AG04450 (cell line): ENCODE measurements at regions not wholly inside any gene's neighbourhood (a gene's known extent, or its start where the extent isn't known, plus 50 kb on each side); places are given as distances from the start of the nearest gene placed in this dataset.
"Not testable (repeated sequence)": the region's sequence is repeated elsewhere in the genome, so short reads cannot be mapped to it uniquely, and the experiment has no call there.

Experiments used
- CTCF ChIA-PET: fragments of 300-600, 350-600 bp; formaldehyde crosslinking; extraction: SDS; loops from one replicate; lab custom pipeline; 2022; ENCODE audit warnings: antibody characterized with exemption, inconsistent platforms; lab: Charles Lee
- POLR2A ChIA-PET: fragments of 350-600 bp; formaldehyde crosslinking; extraction: SDS; loops from one replicate; lab custom pipeline; 2021; ENCODE audit warnings: antibody characterized with exemption, inconsistent platforms; lab: Yijun Ruan, JAX
- DNase-seq: peaks from one replicate; pipeline ENCODE4 v3.0.0-alpha.2; 2011; ENCODE audit warnings: low read depth, low spot score
- H3K27ac ChIP-seq: one replicate; pipeline ENCODE4 v1.5.1; 2012; ENCODE audit warnings: low read depth, low read length, control low read depth
- H3K27me3 ChIP-seq: one replicate; pipeline ENCODE4 v1.6.0; 2012; ENCODE audit warnings: low read length; ENCODE audit not compliant: control insufficient read depth, insufficient read depth
- H3K4me3 ChIP-seq: 2 replicates; pipeline ENCODE4 v1.5.1; 2011; ENCODE audit warnings: mild to moderate bottlenecking, low read depth, low read length, control low read depth
- H3K9me3 ChIP-seq: 2 replicates; pipeline ENCODE4 v1.5.1; 2012; ENCODE audit warnings: low read length; ENCODE audit not compliant: control insufficient read depth, insufficient read depth
- CTCF ChIP-seq: IDR thresholded peaks from 2 replicates; pipeline ENCODE4 v1.5.1; 2011; ENCODE audit warnings: low read depth, low read length, control low read depth, inconsistent platforms

DNA sequence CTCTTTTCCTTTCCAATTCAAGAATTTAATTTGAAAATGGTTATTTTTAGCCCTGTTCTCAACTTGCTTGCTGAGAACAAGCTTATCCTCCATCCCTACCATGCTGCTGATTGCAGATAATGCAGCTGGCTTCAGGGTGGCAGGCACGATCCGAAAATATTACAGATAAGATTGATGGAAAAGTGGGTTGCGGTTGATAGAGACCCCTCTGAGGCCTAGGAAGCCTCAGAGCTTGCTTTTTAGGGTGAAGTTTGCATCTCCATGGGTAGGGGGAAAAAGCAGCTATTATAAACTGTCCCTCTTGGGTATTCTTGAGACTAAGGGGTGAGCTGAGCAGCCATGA lies 116.5 kb upstream of the GOT2 start:
- no peaks in the 10 kb centered on the region; the same call in 1 of the 2 replicates for H3K9me3 ChIP-seq
- H3K4me3 ChIP-seq, result no peak overlapping the region
- CTCF ChIA-PET, result no interaction called here
- POLR2A ChIA-PET, result no interaction called here
- DNase-seq, result no peak
- TF ChIP-seq CTCF, result no peak
- H3K27ac ChIP-seq, result no peak overlapping the region
- H3K27me3 ChIP-seq, result no peaks in the 10 kb centered on the region

GRCh38 chr16:58850019-58850677 lies 116.0 kb upstream of the GOT2 start:
- TF ChIP-seq CTCF, result no peak
- ChIA-PET CTCF (no interaction called here), POLR2A (no interaction called here)
- Histone ChIP-seq H3K9me3 (no peaks in the 10 kb centered on the region; the same call in 1 of the 2 replicates), H3K27ac (no peak overlapping the region), H3K27me3 (no peaks in the 10 kb centered on the region), H3K4me3 (no peak overlapping the region)
- DNase-seq, result no peak

DNA sequence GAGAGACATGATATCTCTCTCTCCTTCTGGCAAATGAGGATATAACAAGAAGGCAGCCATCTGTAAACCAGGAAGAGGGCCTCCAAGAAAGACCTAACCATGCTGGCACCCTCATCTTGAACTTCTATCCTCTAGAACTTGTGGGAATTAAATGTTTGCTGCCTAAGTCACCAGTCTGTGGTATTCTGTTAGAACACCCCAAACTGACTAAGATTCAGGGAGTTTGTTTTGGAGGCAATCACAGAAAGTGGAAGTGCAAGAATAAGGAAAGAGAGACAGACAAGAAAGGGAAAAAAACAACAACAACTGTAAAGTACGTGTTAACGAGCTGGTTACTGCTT lies 114.5 kb upstream of the GOT2 start:
- no peak for TF ChIP-seq CTCF
- no peak overlapping the region for H3K27ac ChIP-seq
- no peaks in the 10 kb centered on the region for H3K27me3 ChIP-seq
- CTCF ChIA-PET, result no interaction called here
- no peak for DNase-seq
- POLR2A ChIA-PET, result no interaction called here
- H3K4me3 ChIP-seq, result no peak overlapping the region
- H3K9me3 ChIP-seq, result no peaks in the 10 kb centered on the region; the same call in 1 of the 2 replicates

GRCh38 chr16:58847902-58848661 lies 114.0 kb upstream of the GOT2 start:
- Histone ChIP-seq H3K27ac (no peak overlapping the region), H3K4me3 (no peak overlapping the region), H3K9me3 (no peaks in the 10 kb centered on the region; the same call in 1 of the 2 replicates), H3K27me3 (no peaks in the 10 kb centered on the region)
- CTCF ChIA-PET, result no interaction called here
- no peak for DNase-seq
- no peak for TF ChIP-seq CTCF
- POLR2A ChIA-PET, result no interaction called here

DNA sequence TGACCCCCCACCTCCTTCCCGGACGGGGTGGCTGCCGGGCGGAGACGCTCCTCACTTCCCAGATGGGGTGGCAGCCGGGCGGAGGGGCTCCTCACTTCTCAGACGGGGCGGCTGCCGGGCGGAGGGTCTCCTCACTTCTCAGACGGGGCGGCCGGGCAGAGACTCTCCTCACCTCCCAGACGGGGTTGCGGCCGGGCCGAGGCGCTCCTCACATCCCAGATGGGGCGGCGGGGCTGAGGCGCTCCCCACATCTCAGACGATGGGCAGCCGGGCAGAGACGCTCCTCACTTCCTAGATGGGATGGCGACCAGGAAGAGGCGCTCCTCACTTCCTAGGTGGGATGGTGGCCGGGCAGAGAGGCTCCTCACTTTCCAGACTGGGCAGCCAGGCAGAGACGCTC lies 112.1 kb upstream of the GOT2 start:
- CTCF ChIA-PET, H3K27ac ChIP-seq, DNase-seq, H3K9me3 ChIP-seq, H3K27me3 ChIP-seq, POLR2A ChIA-PET, H3K4me3 ChIP-seq: not testable (repeated sequence)
